ENCODE measurements at regions not wholly inside any gene's neighbourhood (a gene's known extent, or its start where the extent isn't known, plus 50 kb on each side); places are given as distances from the start of the nearest gene placed in this dataset.
"Not testable (repeated sequence)": the region's sequence is repeated elsewhere in the genome, so short reads cannot be mapped to it uniquely, and the experiment has no call there.

GRCh38 chr10:3342771-3343170, 170.2 kb upstream of the PITRM1 start:
- DNase-seq (ENCODE audit: low read depth): no peak

DNA sequence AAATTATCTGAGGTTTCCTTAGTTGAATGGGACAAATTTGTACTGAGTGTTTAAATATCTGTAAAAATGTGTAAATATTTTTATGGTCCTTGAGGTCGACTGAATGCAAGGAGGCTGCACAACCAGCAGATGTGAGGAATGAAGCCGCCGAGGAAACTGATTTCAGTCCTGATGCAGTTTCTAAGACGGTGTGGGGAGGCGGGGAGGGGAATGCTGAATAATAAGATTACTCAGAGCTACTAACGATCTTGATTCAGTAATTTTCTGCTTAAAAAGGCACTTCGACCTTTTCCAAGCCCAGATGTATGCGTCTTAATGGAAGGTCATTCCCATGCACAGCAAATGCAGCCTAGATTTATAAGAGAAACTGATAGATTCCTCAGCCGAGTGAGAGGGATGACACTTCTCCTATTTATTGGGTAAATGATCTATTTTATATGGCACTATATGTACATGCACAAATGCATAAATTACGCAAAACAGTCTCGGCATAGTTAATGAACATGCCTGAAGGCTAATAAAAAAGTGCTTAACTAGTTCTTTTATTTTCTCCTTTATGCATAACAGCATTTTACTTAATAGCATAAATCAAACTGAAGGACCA, 167.6 kb upstream of the PITRM1 start:
- DNase-seq (ENCODE audit: low read depth): no peak

GRCh38 chr10:3339531-3339950, 167.0 kb upstream of the PITRM1 start:
- DNase-seq (ENCODE audit: low read depth): no peak

- DNase-seq (ENCODE audit: low read depth): no peak
These were observed 166.5 kb upstream of the PITRM1 start for GRCh38 chr10:3339121-3339520.

- no peak for DNase-seq (ENCODE audit: low read depth)
These were observed 165.2 kb upstream of the PITRM1 start for GRCh38 chr10:3337741-3338140.

- no peak for DNase-seq (ENCODE audit: low read depth)
These were observed 164.2 kb upstream of the PITRM1 start for GRCh38 chr10:3336673-3337293.

GRCh38 chr10:3333426-3333825, 160.8 kb upstream of the PITRM1 start:
- no peak for DNase-seq (ENCODE audit: low read depth)

GRCh38 chr10:3331690-3332230, 159.2 kb upstream of the PITRM1 start:
- no peak for DNase-seq (ENCODE audit: low read depth)

DNA sequence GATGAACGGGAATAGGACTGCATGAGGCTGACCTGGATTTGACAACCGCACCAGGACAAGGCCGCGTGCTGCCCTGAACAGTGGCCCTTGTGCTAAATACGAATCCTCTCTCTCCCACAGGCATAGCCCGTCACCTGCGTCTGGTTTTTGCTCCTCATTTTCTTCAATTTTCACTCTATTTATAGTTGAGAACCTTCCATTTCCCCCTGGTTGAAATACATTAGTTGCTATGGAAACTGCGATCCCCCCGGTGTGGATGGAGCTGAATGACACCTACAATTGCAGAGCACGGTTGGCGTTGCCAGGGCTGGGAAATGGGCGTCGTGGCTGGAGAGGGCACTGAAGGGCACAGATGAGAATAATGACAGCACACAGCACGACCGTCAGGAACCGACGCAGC, 158.6 kb upstream of the PITRM1 start:
- DNase-seq (ENCODE audit: low read depth): no peak

GRCh38 chr10:3330663-3331062, 158.1 kb upstream of the PITRM1 start:
- peak; percentile 47 for DNase-seq (ENCODE audit: low read depth)

GRCh38 chr10:3325954-3326750, 153.6 kb upstream of the PITRM1 start:
- no peak for DNase-seq (ENCODE audit: low read depth)

DNA sequence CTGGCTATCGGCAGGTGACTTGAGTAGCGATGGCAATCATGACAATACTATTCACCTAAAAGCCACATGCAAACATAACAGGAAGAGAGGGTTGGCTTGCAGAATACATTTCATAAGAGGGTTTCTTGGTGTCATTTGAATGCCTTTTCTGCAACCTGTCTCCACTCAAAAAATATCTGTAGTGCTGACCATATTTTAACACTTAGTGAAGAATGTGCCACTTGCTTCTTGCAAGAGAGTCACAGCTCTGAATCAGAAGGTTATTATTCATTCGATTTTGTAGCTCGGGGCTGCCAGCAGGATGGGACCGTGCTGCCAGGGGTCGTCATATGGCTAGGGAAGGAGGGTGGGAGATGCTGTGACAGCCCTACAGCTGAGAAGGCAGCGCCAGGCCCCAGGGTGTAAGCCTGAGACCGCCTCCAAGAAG, 152.0 kb upstream of the PITRM1 start:
- DNase-seq (ENCODE audit: low read depth): no peak

DNA sequence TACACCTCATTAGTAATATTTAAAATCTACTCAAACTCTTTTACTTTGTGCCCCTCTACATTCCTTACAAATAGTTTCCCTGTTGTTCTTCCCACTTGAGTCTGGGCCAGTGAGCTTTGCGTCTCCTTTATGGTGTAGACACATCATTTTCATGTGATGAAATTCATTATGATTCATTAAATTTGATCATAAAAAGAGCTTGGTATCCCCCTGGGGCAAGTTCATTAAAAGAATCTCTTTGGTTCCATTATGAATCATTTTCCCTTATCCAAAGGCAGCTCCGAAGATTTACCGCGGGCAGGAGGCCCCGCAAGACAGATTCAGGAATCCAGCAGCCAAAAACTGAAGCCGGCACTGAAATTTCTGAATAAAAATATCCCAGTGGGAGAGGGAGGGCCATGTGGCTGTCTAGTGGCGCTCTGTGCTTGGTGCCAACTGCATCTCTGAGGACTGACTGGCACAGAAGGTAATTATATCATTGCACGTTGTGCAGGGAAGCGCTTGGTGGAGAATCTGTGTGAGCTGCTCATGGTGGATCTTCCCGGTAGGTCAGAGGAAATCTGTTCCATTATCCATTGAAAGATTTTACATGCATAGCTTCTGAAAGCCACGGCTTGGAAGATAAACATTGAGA, 151.4 kb upstream of the PITRM1 start:
- DNase-seq (ENCODE audit: low read depth): no peak

DNA sequence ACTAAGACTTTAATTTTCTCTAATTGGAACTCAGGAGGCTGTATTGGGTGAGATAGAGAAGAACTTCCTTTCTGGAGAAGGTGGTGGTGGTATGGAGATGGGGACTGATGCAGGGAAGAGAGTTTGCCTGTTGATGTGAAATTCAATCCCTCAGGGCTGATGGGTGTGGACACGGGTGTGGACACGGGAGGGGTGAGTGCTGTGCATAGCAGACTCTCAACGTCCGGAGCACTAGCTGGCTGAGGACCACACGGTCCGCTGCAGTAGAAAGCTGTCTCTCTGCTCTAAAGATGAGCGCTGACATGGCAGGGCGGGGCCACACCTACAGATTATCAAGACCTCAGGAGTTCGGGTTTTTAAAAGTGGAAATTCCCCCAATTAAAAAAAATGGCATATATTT, 148.5 kb upstream of the PITRM1 start:
- DNase-seq (ENCODE audit: low read depth): no peak

DNA sequence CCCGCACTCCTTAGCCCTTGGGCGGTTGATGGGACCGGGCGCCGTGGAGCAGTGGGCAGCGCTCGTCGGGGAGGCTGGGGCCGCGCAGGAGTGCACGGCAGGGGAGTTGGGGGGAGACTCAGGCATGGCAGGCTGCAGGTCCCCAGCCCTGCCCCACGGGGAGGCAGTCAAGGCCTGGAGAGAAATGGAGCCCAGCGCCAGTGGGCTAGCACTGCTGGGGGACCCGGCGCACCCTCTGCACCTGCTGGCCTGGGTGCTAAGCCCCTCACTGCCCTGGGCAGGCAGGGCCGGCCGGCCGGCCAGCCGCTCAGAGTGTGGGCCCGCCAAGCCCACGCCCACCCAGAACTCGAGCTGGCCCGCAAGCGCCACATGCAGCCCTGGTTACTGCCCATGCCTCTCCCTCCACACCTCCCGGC, 147.2 kb upstream of the PITRM1 start:
- DNase-seq (ENCODE audit: low read depth): no peak

DNA sequence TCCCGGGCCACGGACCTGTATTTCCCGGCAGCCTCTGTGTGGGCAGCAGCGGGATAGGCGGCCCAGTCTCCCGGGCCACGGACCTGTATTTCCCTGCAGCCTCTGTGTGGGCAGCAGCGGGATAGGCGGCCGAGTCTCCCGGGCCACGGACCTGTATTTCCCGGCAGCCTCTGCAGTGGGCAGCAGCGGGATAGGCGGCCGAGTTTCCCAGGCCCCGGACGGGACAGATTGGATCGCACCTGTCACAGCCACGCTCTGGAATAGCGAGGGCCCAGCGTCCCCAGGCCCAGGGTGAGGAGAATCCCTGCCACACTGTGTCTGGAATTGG, 145.9 kb upstream of the PITRM1 start:
- DNase-seq (ENCODE audit: low read depth): not testable (repeated sequence)

- not testable (repeated sequence) for DNase-seq (ENCODE audit: low read depth)
These were observed 145.2 kb upstream of the PITRM1 start for GRCh38 chr10:3317553-3318479.

- not testable (repeated sequence) for DNase-seq (ENCODE audit: low read depth)
These were observed 142.0 kb upstream of the PITRM1 start for GRCh38 chr10:3314445-3315085.

- DNase-seq (ENCODE audit: low read depth): peak; percentile 18
These were observed 141.3 kb upstream of the PITRM1 start for GRCh38 chr10:3313784-3314444.

DNA sequence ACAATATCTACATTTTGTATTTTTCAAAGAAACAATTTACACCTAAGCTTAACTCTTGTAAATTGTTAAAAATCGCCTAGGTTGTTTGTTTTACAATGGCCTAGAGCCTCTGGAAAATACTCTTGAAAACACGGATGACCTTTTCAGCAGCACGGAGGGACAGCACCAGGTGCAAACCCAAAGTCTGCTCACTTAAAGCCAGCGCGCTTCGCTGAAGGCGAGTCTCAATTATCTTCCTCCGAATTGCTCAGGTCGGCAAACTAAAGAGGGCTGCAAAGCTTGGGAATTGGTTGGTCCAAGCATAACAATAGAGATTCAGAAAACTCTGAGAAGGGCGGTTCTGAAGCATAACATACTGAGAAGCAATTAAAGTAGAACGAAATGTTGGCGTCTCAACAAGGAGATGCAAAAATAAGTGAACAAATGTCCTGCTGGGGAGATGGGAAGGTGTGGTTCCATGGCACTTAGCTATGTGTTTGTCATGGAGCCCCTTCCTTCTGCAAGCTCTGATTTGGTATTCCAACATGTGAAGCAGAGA, 139.9 kb upstream of the PITRM1 start:
- DNase-seq (ENCODE audit: low read depth): no peak
